Endothelial cell of umbilical vein (primary cell): ENCODE measurements at regions not wholly inside any gene's neighbourhood (a gene's known extent, or its start where the extent isn't known, plus 50 kb on each side); places are given as distances from the start of the nearest gene placed in this dataset.

Experiments used
- CTCF ChIP-seq, 2 donors: IDR thresholded peaks; 1 replicate in 1 of 2; 2 replicates in 1 of 2; pipeline ENCODE4 v1.5.1; 2011; ENCODE audit warnings: low read length in 2 of 2, mild to moderate bottlenecking in 2 of 2, moderate library complexity in 2 of 2, control low read depth in 1 of 2, inconsistent platforms in 1 of 2, low read depth in 1 of 2; ENCODE audit not compliant: insufficient read depth in 1 of 2; ENCODE audit errors: extremely low read depth in 1 of 2
- EZH2 ChIP-seq: IDR thresholded peaks from 2 replicates; pipeline ENCODE4 v1.6.1; 2012; ENCODE audit warnings: borderline replicate concordance, low read depth, mild to moderate bottlenecking, moderate library complexity, low read length, inconsistent platforms; ENCODE audit not compliant: severe bottlenecking
- FOS ChIP-seq: IDR thresholded peaks from 2 replicates; pipeline ENCODE4 v1.6.1; 2011; ENCODE audit warnings: mild to moderate bottlenecking, low read length, moderate library complexity, borderline replicate concordance; ENCODE audit not compliant: insufficient read depth
- GATA2 ChIP-seq: IDR thresholded peaks from 2 replicates; pipeline ENCODE4 v1.7.0; 2011; ENCODE audit warnings: low read depth, mild to moderate bottlenecking, moderate library complexity, mixed read lengths, low read length; ENCODE audit not compliant: insufficient read length, insufficient read depth
- JUN ChIP-seq: IDR thresholded peaks from 2 replicates; pipeline ENCODE4 v1.6.1; 2011; ENCODE audit warnings: borderline replicate concordance, low read depth; ENCODE audit not compliant: insufficient read length, insufficient read depth
- MAX ChIP-seq: IDR thresholded peaks from 2 replicates; pipeline ENCODE4 v1.6.1; 2011; ENCODE audit not compliant: insufficient read depth, insufficient read length
- MYC ChIP-seq: IDR thresholded peaks from one replicate; pipeline ENCODE4 v1.6.1; 2011; ENCODE audit warnings: mild to moderate bottlenecking, low read depth, low read length
- POLR2A ChIP-seq: IDR thresholded peaks from 2 replicates; pipeline ENCODE4 v1.6.1; 2012; ENCODE audit warnings: low read depth, mild to moderate bottlenecking, control low read depth, low read length
- POLR2AphosphoS5 ChIP-seq: IDR thresholded peaks from 2 replicates; pipeline ENCODE4 v1.6.1; 2012; ENCODE audit warnings: low read depth, mild to moderate bottlenecking, control low read depth, low read length, moderate library complexity; ENCODE audit not compliant: insufficient read depth

- no peak for TF ChIP-seq CTCF (IDR thresholded peaks at IDR 0.05; ENCODE audit: extremely low read depth in 1 of 2, insufficient read depth in 1 of 2, low read depth in 1 of 2, low read length in 2 of 2)
- TF ChIP-seq FOS = no peak
- TF ChIP-seq GATA2 = no peak
- no peak for TF ChIP-seq POLR2A
- no peak for TF ChIP-seq EZH2
- TF ChIP-seq POLR2AphosphoS5 = no peak
- TF ChIP-seq JUN = no peak
- no peak for TF ChIP-seq MAX
- no peak for TF ChIP-seq MYC
These were observed 319.7 kb downstream of the SOX11 start for GRCh38 chr2:6011921-6012320.
